ENCODE measurements at regions not wholly inside any gene's neighbourhood (a gene's known extent, or its start where the extent isn't known, plus 50 kb on each side); places are given as distances from the start of the nearest gene placed in this dataset.

- peak in 2 of 3 experiments; percentile 32 to 34 for TF ChIP-seq CTCF (IDR thresholded peaks at IDR 0.05)
- TF ChIP-seq POLR2A (IDR thresholded peaks at IDR 0.05) = no peak
These were observed 82.6 kb upstream of the ATP11B start for GRCh38 chr3:182710557-182711157.

Data from vagina (tissue), 2 donors.